Activated naive CD8-positive, alpha-beta T cell treated with anti-CD3 and anti-CD28 coated beads, Interleukin-2, amount 10 ng/mL, durations not matched to agents 7 days and 5 days (primary cell): ENCODE measurements at regions not wholly inside any gene's neighbourhood (a gene's known extent, or its start where the extent isn't known, plus 50 kb on each side); places are given as distances from the start of the nearest gene placed in this dataset.

Experiments used
- ATAC-seq: fragments of 150-1000 bp; cut with Tn5 transposase; one replicate; pipeline ENCODE4 v1.10.0; 2021; ENCODE audit warnings: low read depth, moderate library complexity
- POLR2A ChIA-PET: fragments of 350-600 bp; sonication (Branson Sonifier 250); formaldehyde crosslinking; loops from one replicate; lab custom pipeline; 2021; ENCODE audit warnings: antibody characterized with exemption; lab: Charles Lee
- DNase-seq: peaks from one replicate; pipeline ENCODE4 v3.0.0; 2021
- H3K27ac Mint-ChIP-seq: one replicate; pipeline ENCODE4 v1.8.0; 2022; ENCODE audit warnings: mild to moderate bottlenecking, mixed read lengths
- H3K27me3 Mint-ChIP-seq: one replicate; pipeline ENCODE4 v1.8.0; 2022; ENCODE audit warnings: mild to moderate bottlenecking, moderate library complexity, mixed read lengths
- H3K36me3 Mint-ChIP-seq: one replicate; pipeline ENCODE4 v1.8.0; 2021; ENCODE audit warnings: mild to moderate bottlenecking, mixed read lengths
- H3K4me1 Mint-ChIP-seq: one replicate; pipeline ENCODE4 v1.8.0; 2021; ENCODE audit warnings: mixed read lengths
- H3K4me3 Mint-ChIP-seq: one replicate; pipeline ENCODE4 v1.8.0; 2022; ENCODE audit warnings: mild to moderate bottlenecking, moderate library complexity, mixed read lengths
- H3K9me3 Mint-ChIP-seq: one replicate; pipeline ENCODE4 v1.8.0; 2021; ENCODE audit warnings: mixed read lengths

- Mint-ChIP-seq H3K27me3 (no peaks in the 10 kb centered on the region), H3K4me3 (no peak overlapping the region), H3K9me3 (no peaks in the 10 kb centered on the region), H3K36me3 (no peaks in the 10 kb centered on the region), H3K27ac (no peak overlapping the region), H3K4me1 (no peaks in the 10 kb centered on the region)
- DNase-seq: no peak
- no peak for ATAC-seq
- POLR2A ChIA-PET: no interaction called here
These were observed 223.8 kb upstream of the SYT4 start for GRCh38 chr18:43501099-43501498.

GRCh38 chr18:43506935-43507334, 229.6 kb upstream of the SYT4 start:
- Mint-ChIP-seq H3K4me3 (no peak overlapping the region), H3K27ac (no peak overlapping the region), H3K4me1 (no peaks in the 10 kb centered on the region), H3K36me3 (no peaks in the 10 kb centered on the region), H3K9me3 (peaks cover 15% of the 10 kb centered on the region), H3K27me3 (no peaks in the 10 kb centered on the region)
- ATAC-seq: no peak
- no peak for DNase-seq
- POLR2A ChIA-PET: no interaction called here

GRCh38 chr18:43507842-43508481, 230.7 kb upstream of the SYT4 start:
- POLR2A ChIA-PET: no interaction called here
- H3K9me3 Mint-ChIP-seq: peaks cover 15% of the 10 kb centered on the region
- no peak for ATAC-seq
- no peak overlapping the region for H3K27ac Mint-ChIP-seq
- no peaks in the 10 kb centered on the region for H3K27me3 Mint-ChIP-seq
- no peaks in the 10 kb centered on the region for H3K36me3 Mint-ChIP-seq
- no peak for DNase-seq
- H3K4me1 Mint-ChIP-seq: no peaks in the 10 kb centered on the region
- H3K4me3 Mint-ChIP-seq: no peak overlapping the region

- ATAC-seq: no peak
- Mint-ChIP-seq H3K27ac (no peak overlapping the region), H3K27me3 (no peaks in the 10 kb centered on the region), H3K36me3 (no peaks in the 10 kb centered on the region), H3K4me3 (no peak overlapping the region), H3K9me3 (peaks cover 12% of the 10 kb centered on the region), H3K4me1 (no peaks in the 10 kb centered on the region)
- DNase-seq: no peak
- POLR2A ChIA-PET: no interaction called here
These were observed 237.5 kb upstream of the SYT4 start for GRCh38 chr18:43514747-43515146.

- no peak overlapping the region for H3K4me3 Mint-ChIP-seq
- ATAC-seq: no peak
- DNase-seq: no peak
- no peaks in the 10 kb centered on the region for H3K4me1 Mint-ChIP-seq
- H3K27ac Mint-ChIP-seq: no peak overlapping the region
- peaks cover 8% of the 10 kb centered on the region for H3K9me3 Mint-ChIP-seq
- no peaks in the 10 kb centered on the region for H3K27me3 Mint-ChIP-seq
- H3K36me3 Mint-ChIP-seq: no peaks in the 10 kb centered on the region
- POLR2A ChIA-PET: no interaction called here
These were observed 238.2 kb upstream of the SYT4 start for GRCh38 chr18:43515481-43515880.

- no peaks in the 10 kb centered on the region for H3K27me3 Mint-ChIP-seq
- no peak overlapping the region for H3K27ac Mint-ChIP-seq
- H3K4me3 Mint-ChIP-seq: no peak overlapping the region
- peaks cover 1% of the 10 kb centered on the region for H3K9me3 Mint-ChIP-seq
- no peaks in the 10 kb centered on the region for H3K36me3 Mint-ChIP-seq
- no peak for DNase-seq
- POLR2A ChIA-PET: no interaction called here
- no peak for ATAC-seq
- no peaks in the 10 kb centered on the region for H3K4me1 Mint-ChIP-seq
These were observed 247.0 kb upstream of the SYT4 start for GRCh38 chr18:43524260-43524659.

GRCh38 chr18:43525169-43525568, 247.9 kb upstream of the SYT4 start:
- Mint-ChIP-seq H3K27ac (no peak overlapping the region), H3K4me1 (no peaks in the 10 kb centered on the region), H3K4me3 (no peak overlapping the region), H3K36me3 (no peaks in the 10 kb centered on the region), H3K9me3 (peaks cover 1% of the 10 kb centered on the region), H3K27me3 (no peaks in the 10 kb centered on the region)
- POLR2A ChIA-PET: no interaction called here
- DNase-seq: no peak
- no peak for ATAC-seq

- ATAC-seq (no peak), DNase-seq (no peak)
- no peaks in the 10 kb centered on the region for H3K4me1 Mint-ChIP-seq
- H3K36me3 Mint-ChIP-seq: no peaks in the 10 kb centered on the region
- H3K4me3 Mint-ChIP-seq: no peak overlapping the region
- POLR2A ChIA-PET: no interaction called here
- no peak overlapping the region for H3K27ac Mint-ChIP-seq
- peaks cover 1% of the 10 kb centered on the region for H3K9me3 Mint-ChIP-seq
- no peaks in the 10 kb centered on the region for H3K27me3 Mint-ChIP-seq
These were observed 249.3 kb upstream of the SYT4 start for GRCh38 chr18:43526426-43527145.

GRCh38 chr18:43531438-43531837, 254.1 kb upstream of the SYT4 start:
- no peaks in the 10 kb centered on the region for H3K36me3 Mint-ChIP-seq
- POLR2A ChIA-PET: interaction anchor here (0.6 kb wide), 1 partner anchor 303 kb away, joined by 3 read pairs; no protein-coding TSS in a partner anchor
- no peak for ATAC-seq

GRCh38 chr18:43533371-43533770, 256.1 kb upstream of the SYT4 start:
- Mint-ChIP-seq H3K27me3 (no peaks in the 10 kb centered on the region), H3K4me1 (no peaks in the 10 kb centered on the region), H3K36me3 (no peaks in the 10 kb centered on the region), H3K4me3 (no peak overlapping the region), H3K27ac (no peak overlapping the region), H3K9me3 (no peaks in the 10 kb centered on the region)
- POLR2A ChIA-PET: no interaction called here
- DNase-seq (no peak), ATAC-seq (no peak)

More at GRCh38 chr18:43531438-43531837, 254.1 kb upstream of the SYT4 start:
- Mint-ChIP-seq H3K27ac (no peak overlapping the region), H3K27me3 (no peaks in the 10 kb centered on the region), H3K9me3 (no peaks in the 10 kb centered on the region), H3K4me3 (no peak overlapping the region), H3K4me1 (no peaks in the 10 kb centered on the region)
- no peak for DNase-seq

- ATAC-seq (no peak), DNase-seq (no peak)
- H3K9me3 Mint-ChIP-seq: no peaks in the 10 kb centered on the region
- no peaks in the 10 kb centered on the region for H3K27me3 Mint-ChIP-seq
- H3K4me3 Mint-ChIP-seq: no peak overlapping the region
- POLR2A ChIA-PET: no interaction called here
- no peaks in the 10 kb centered on the region for H3K4me1 Mint-ChIP-seq
- no peaks in the 10 kb centered on the region for H3K36me3 Mint-ChIP-seq
- no peak overlapping the region for H3K27ac Mint-ChIP-seq
These were observed 257.2 kb upstream of the SYT4 start for GRCh38 chr18:43534511-43534910.

GRCh38 chr18:43539862-43540261, 262.6 kb upstream of the SYT4 start:
- H3K4me1 Mint-ChIP-seq: no peaks in the 10 kb centered on the region
- H3K27me3 Mint-ChIP-seq: no peaks in the 10 kb centered on the region
- POLR2A ChIA-PET: no interaction called here

GRCh38 chr18:43542016-43542415, 264.7 kb upstream of the SYT4 start:
- no peaks in the 10 kb centered on the region for H3K27me3 Mint-ChIP-seq
- H3K27ac Mint-ChIP-seq: no peak overlapping the region
- H3K4me1 Mint-ChIP-seq: no peaks in the 10 kb centered on the region
- H3K36me3 Mint-ChIP-seq: no peaks in the 10 kb centered on the region
- POLR2A ChIA-PET: no interaction called here
- H3K9me3 Mint-ChIP-seq: no peaks in the 10 kb centered on the region
- H3K4me3 Mint-ChIP-seq: no peak overlapping the region
- DNase-seq (no peak), ATAC-seq (no peak)

More at GRCh38 chr18:43539862-43540261, 262.6 kb upstream of the SYT4 start:
- ATAC-seq: no peak
- no peak for DNase-seq
- H3K4me3 Mint-ChIP-seq: no peak overlapping the region
- no peaks in the 10 kb centered on the region for H3K36me3 Mint-ChIP-seq
- no peaks in the 10 kb centered on the region for H3K9me3 Mint-ChIP-seq
- no peak overlapping the region for H3K27ac Mint-ChIP-seq

GRCh38 chr18:43543236-43543635, 265.9 kb upstream of the SYT4 start:
- no peaks in the 10 kb centered on the region for H3K27me3 Mint-ChIP-seq
- ATAC-seq (no peak), DNase-seq (no peak)
- H3K27ac Mint-ChIP-seq: no peak overlapping the region
- H3K4me1 Mint-ChIP-seq: no peaks in the 10 kb centered on the region
- POLR2A ChIA-PET: no interaction called here
- no peaks in the 10 kb centered on the region for H3K9me3 Mint-ChIP-seq
- H3K36me3 Mint-ChIP-seq: no peaks in the 10 kb centered on the region
- no peak overlapping the region for H3K4me3 Mint-ChIP-seq
